HFF-Myc (cell line): ENCODE measurements at regions not wholly inside any gene's neighbourhood (a gene's known extent, or its start where the extent isn't known, plus 50 kb on each side); places are given as distances from the start of the nearest gene placed in this dataset.
"Not testable (repeated sequence)": the region's sequence is repeated elsewhere in the genome, so short reads cannot be mapped to it uniquely, and the experiment has no call there.

ENCODE experiments used
- DNase-seq: peaks from one replicate; pipeline ENCODE4 v3.0.0-alpha.2; 2011; ENCODE audit warnings: low read depth; ENCODE audit errors: extremely low read depth
- H3K4me3 ChIP-seq: replicated peaks from 2 replicates; pipeline ENCODE4 v1.5.1; 2011; ENCODE audit warnings: low read depth, mild to moderate bottlenecking, control low read depth, low read length
- TF ChIP-seq, protein P1 (sequence below): IDR thresholded peaks from 2 replicates; pipeline ENCODE4 v1.5.1; 2012; ENCODE audit warnings: mild to moderate bottlenecking, low read depth, low read length, control low read depth; ENCODE audit errors: missing control alignments

DNA sequence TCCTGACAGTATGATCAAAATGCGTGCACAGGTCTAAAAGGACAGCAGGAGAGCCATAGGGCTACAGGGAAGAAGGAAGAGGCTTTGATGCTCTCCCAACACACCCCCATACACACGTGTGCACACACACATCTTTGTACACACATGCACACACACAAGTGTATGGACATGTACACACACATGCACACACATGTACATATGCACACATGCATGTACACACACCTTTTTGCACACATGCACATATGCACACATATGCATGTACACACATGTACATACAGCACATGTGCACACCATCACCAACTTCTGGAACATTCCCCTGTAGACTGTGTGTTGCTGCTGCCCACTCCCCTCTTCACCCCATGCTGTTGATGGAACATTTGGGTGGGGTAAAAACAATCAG is 255.6 kb upstream of the CTBP2 start:
- no peak for DNase-seq
- H3K4me3 ChIP-seq, result no peak overlapping the region
- TF ChIP-seq, protein P1, sequence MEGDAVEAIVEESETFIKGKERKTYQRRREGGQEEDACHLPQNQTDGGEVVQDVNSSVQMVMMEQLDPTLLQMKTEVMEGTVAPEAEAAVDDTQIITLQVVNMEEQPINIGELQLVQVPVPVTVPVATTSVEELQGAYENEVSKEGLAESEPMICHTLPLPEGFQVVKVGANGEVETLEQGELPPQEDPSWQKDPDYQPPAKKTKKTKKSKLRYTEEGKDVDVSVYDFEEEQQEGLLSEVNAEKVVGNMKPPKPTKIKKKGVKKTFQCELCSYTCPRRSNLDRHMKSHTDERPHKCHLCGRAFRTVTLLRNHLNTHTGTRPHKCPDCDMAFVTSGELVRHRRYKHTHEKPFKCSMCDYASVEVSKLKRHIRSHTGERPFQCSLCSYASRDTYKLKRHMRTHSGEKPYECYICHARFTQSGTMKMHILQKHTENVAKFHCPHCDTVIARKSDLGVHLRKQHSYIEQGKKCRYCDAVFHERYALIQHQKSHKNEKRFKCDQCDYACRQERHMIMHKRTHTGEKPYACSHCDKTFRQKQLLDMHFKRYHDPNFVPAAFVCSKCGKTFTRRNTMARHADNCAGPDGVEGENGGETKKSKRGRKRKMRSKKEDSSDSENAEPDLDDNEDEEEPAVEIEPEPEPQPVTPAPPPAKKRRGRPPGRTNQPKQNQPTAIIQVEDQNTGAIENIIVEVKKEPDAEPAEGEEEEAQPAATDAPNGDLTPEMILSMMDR, result no peak

DNA sequence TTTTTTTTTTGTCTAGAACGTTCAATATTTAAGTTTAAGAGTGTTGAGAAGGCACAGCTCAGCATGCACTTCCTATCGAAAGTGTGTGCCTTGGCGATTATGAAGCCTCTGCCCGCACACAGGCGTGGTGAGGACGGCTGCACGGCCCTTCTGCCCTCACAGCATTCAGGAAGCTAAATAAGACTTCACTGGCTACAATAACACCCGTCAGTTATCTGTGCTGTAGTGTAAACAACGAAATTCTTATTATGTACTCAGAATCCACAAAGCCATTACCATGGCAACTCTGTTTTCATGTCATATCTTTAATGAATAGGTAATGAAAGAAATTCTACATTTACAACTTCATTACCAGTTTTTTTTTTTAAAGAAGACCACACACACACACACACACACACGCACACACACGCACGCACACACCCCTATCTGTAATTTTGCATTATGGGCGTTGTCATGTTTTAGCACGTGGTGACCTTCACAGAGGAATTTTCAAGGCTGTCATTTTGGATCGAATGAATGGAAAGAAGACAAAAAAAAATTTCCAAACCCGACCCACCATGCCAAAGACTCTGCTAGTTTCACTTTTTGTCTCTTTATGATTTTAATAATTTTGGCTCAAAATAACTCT is 254.8 kb upstream of the CTBP2 start:
- H3K4me3 ChIP-seq, result no peak overlapping the region
- TF ChIP-seq, protein P1, result no peak

DNA sequence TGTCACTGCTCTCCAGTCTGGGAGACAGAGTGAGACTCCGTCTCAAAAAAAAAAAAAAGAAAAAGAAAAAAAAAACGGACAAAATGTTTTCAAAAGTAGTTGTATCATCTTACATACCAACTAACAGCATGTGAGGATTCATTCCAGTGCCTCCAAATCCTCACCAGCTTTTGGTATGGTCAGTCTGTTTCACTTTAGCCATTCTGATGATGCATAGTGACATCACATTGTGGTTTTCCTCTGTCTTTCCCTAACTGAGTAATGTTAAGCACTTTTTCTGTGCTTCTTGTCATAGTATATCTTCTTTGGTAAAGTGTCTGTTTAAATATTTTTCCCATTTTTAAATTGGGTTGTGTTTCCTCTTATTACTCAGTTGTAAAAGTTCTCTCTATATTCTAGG is 251.4 kb upstream of the CTBP2 start:
- peak; percentile 86 for DNase-seq
- TF ChIP-seq, protein P1, result no peak
- H3K4me3 ChIP-seq, result no peak overlapping the region

More for the DNA sequence above, 254.8 kb upstream of the CTBP2 start:
- DNase-seq, result no peak

DNA sequence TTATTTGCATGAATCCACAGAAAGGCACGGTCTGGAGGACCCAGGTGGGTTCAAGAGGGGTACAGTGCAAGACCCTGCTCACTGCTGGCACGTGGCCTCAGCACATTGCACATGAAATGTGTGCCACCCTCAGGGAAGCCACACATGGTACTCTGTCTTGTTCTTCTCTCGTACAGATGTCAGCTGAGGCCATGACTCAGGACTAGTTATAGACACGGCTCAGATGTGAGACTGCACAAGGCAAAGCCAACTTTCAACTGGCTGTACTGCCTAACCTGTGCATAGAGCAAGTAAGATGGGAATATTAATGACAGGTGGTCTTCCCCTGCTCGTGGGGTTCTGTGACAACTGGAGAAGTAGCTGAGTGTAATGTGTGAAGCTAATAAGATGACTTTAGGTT is 249.4 kb upstream of the CTBP2 start:
- no peak overlapping the region for H3K4me3 ChIP-seq
- TF ChIP-seq, protein P1, result no peak
- no peak for DNase-seq

DNA sequence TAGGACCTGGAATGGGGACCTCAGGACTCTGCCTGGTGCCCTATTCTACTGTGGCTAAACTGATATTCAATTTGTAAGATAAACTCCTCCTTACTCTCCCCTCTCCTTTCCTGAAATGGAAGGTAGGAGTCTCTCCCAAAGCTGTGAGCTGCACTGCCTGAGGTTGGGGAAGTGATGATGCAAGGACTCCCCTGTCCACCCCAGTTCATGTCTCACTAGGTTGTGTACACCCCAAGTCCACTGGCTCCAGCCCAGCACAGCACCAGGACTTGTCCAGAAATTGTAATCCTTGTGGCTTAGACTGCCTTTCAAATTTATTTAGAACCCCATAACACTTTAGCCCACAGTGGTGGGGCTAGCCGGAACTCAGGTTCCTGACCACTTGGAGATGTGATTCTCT is 247.2 kb upstream of the CTBP2 start:
- no peak for DNase-seq
- TF ChIP-seq, protein P1, result no peak
- no peak overlapping the region for H3K4me3 ChIP-seq

DNA sequence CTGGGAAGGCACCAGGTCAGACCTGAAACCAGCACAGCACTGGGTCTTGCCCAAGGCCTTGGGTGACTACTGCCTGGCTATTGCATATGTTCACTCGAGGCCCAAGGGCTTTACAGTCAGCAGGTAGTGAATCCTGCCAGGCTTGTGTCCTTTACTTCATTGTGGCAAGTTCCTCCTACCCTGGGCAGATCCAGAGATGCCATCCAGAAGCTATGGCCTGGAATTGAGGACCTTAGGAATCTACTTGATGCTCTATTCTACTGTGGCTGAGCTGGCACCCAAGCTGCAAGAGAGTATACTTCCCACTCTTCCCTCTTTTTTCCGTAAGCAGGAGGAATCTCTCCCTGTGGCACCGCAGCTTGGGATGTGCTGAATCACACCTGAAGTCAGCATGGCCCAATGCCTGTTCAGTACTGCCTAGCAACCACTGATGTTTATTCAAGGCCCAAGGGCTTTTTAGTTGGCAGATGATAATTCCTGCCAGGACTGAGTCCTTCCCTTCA is 246.7 kb upstream of the CTBP2 start:
- no peak overlapping the region for H3K4me3 ChIP-seq
- TF ChIP-seq, protein P1, result no peak
- peak; percentile 9 for DNase-seq

DNA sequence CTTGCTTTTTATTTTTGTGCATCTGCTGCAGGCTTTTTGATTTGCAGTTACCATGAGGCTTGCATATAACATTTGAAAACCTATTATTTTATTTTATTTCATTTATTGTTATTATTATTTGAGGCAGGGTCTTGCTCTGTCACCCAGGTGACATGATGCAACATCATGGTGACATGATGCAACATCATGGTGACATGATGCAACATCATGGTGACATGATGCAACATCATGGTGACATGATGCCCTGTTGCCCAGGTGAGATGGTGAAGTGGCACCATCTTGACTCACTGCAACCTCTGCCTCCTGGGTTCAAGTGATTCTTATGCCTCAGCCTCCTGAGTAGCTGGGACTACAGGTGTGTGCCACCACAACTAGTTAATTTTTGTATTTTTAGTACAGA is 244.5 kb upstream of the CTBP2 start:
- H3K4me3 ChIP-seq, DNase-seq: not testable (repeated sequence)
